Neural cell (in vitro differentiated cells): ENCODE measurements at regions not wholly inside any gene's neighbourhood (a gene's known extent, or its start where the extent isn't known, plus 50 kb on each side); places are given as distances from the start of the nearest gene placed in this dataset.

Experiments used
- H2AFZ ChIP-seq: fragments of 200-600, 300-800 bp; sonication (generic), shearing (Covaris generic); 2 replicates; pipeline ENCODE4 v1.6.0; 2014; ENCODE audit warnings: low read depth, mild to moderate bottlenecking, antibody characterized with exemption, low read length, moderate library complexity
- H3F3A ChIP-seq: fragments of 200-600 bp; shearing (Covaris generic); 2 replicates; pipeline ENCODE4 v1.6.1; 2016; ENCODE audit warnings: mild to moderate bottlenecking, moderate library complexity, mixed read lengths, antibody characterized with exemption, low read length; ENCODE audit not compliant: insufficient read depth, poor library complexity, severe bottlenecking
- H3K27ac ChIP-seq: fragments of 200-600, 300-800 bp; sonication (generic), shearing (Covaris generic); 2 replicates; pipeline ENCODE4 v1.5.1; 2014; ENCODE audit warnings: mild to moderate bottlenecking, low read length, moderate library complexity
- H3K27me3 ChIP-seq: fragments of 300-800, 200-600 bp; sonication (generic), shearing (Covaris generic); 2 replicates; pipeline ENCODE4 v1.6.0; 2014; ENCODE audit warnings: mild to moderate bottlenecking, low read depth, low read length, moderate library complexity; ENCODE audit not compliant: insufficient read depth
- H3K36me3 ChIP-seq: fragments of 300-800, 200-600 bp; sonication (generic), shearing (Covaris generic); 2 replicates; pipeline ENCODE4 v1.5.1; 2014; ENCODE audit warnings: mild to moderate bottlenecking, antibody characterized with exemption, low read length, moderate library complexity; ENCODE audit not compliant: insufficient read depth
- H3K4me2 ChIP-seq: fragments of 300-800, 200-600 bp; sonication (generic), shearing (Covaris generic); 2 replicates; pipeline ENCODE4 v1.6.0; 2014; ENCODE audit warnings: mild to moderate bottlenecking, low read length
- H3K4me3 ChIP-seq: fragments of 300-800, 200-600 bp; sonication (generic), shearing (Covaris generic); 2 replicates; pipeline ENCODE4 v1.5.1; 2014; ENCODE audit warnings: mild to moderate bottlenecking, low read length, moderate library complexity
- H3K79me2 ChIP-seq: fragments of 200-600 bp; shearing (Covaris generic); replicated peaks from 2 replicates; pipeline ENCODE4 v1.6.0; 2014; ENCODE audit warnings: mild to moderate bottlenecking, low read length, moderate library complexity; ENCODE audit not compliant: insufficient read depth
- H3K9ac ChIP-seq: fragments of 300-800, 200-600 bp; sonication (generic), shearing (Covaris generic); 2 replicates; pipeline ENCODE4 v1.6.1; 2016; ENCODE audit warnings: mild to moderate bottlenecking, low read length, mixed read lengths
- H3K9me2 ChIP-seq: fragments of 200-600 bp; shearing (Covaris generic); 2 replicates; pipeline ENCODE4 v1.6.1; 2016; ENCODE audit warnings: mild to moderate bottlenecking, low read length, mixed read lengths; ENCODE audit not compliant: insufficient read depth
- H3K9me3 ChIP-seq: fragments of 200-600, 300-800 bp; sonication (generic), shearing (Covaris generic); 2 replicates; pipeline ENCODE4 v1.6.1; 2016; ENCODE audit warnings: mild to moderate bottlenecking, mixed run types, low read length, moderate library complexity, mixed read lengths
- H4K20me1 ChIP-seq: fragments of 200-600 bp; shearing (Covaris generic); 2 replicates; pipeline ENCODE4 v1.6.1; 2016; ENCODE audit warnings: mild to moderate bottlenecking, mixed run types; ENCODE audit not compliant: insufficient read depth
- CTCF ChIP-seq: fragments of 450-650 bp; IDR thresholded peaks from 2 replicates; pipeline ENCODE4 v1.5.1; 2014; ENCODE audit warnings: antibody characterized with exemption, mild to moderate bottlenecking, moderate library complexity; ENCODE audit not compliant: poor library complexity, severe bottlenecking
- EP300 ChIP-seq: fragments of 450-650 bp; conservative IDR thresholded peaks from 2 replicates; pipeline ENCODE4 v1.6.1; 2014; ENCODE audit warnings: antibody characterized with exemption, mild to moderate bottlenecking, moderate library complexity; ENCODE audit not compliant: poor library complexity, severe bottlenecking
- EZH2 ChIP-seq: fragments of 200-600, 300-800 bp; shearing (Covaris generic), sonication (generic); IDR thresholded peaks from 2 replicates; pipeline ENCODE4 v1.6.1; 2014; ENCODE audit warnings: antibody characterized with exemption, low read length, borderline replicate concordance, mild to moderate bottlenecking; ENCODE audit not compliant: insufficient read depth, poor library complexity, severe bottlenecking
- MXI1 ChIP-seq: fragments of 450-650 bp; conservative IDR thresholded peaks from 2 replicates; pipeline ENCODE4 v1.6.1; 2014; ENCODE audit warnings: antibody characterized with exemption, mild to moderate bottlenecking; ENCODE audit not compliant: poor library complexity, severe bottlenecking
- POLR2AphosphoS5 ChIP-seq: IDR thresholded peaks from 2 replicates; pipeline ENCODE4 v1.6.1; 2012
- RAD21 ChIP-seq: fragments of 450-650 bp; conservative IDR thresholded peaks from 2 replicates; pipeline ENCODE4 v1.6.1; 2014; ENCODE audit warnings: antibody characterized with exemption, mild to moderate bottlenecking, moderate library complexity
- REST ChIP-seq: IDR thresholded peaks from 2 replicates; pipeline ENCODE4 v1.6.1; 2012; ENCODE audit warnings: borderline replicate concordance
- TAF1 ChIP-seq: IDR thresholded peaks from 2 replicates; pipeline ENCODE4 v1.6.1; 2012; ENCODE audit warnings: low read depth

DNA sequence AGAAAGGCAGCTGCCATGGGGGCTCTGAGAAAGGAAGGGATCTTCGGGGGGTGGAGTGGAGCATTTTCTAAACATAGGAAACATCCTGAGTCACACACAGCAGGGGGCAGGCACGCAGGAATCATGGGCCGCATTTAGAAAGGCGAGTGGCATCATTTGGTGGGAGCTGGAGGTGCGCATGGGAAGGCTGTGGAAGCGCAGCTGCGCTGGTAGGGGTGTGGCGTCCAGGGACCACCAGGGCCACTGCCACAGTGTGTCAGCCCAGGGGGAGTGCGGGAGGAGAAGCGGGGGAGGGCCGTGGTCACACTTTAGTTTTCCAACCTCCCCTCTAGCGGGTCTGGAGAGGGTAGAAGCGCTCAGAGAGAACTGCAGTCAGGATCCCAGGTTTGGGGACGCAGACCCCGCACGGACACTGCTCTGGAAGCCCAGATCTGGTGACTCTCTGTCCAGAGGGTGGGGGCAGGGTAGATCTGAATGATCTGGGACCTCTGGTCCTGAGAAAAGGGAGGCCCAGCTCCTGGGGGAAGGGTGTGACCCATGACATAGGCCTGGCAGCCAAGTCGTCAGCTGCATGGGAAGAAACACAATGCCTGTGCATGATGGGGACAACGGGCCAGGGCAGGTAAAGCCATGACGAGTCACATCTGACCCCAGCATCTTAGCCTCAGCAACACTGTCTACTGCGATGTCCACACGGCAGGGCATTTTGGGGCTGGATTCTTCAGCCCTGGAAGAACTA, 88.0 kb upstream of the IQSEC1 start:
- no peak overlapping the region for H2AFZ ChIP-seq
- H3K4me2 ChIP-seq = no peak overlapping the region
- no peak overlapping the region for H3K9ac ChIP-seq
- H3K9me2 ChIP-seq = no peaks in the 10 kb centered on the region
- peaks cover 4% of the 10 kb centered on the region for H3K9me3 ChIP-seq
- no peaks in the 10 kb centered on the region for H3K27me3 ChIP-seq
- H3K27ac ChIP-seq = no peak overlapping the region
- H3K36me3 ChIP-seq = no peaks in the 10 kb centered on the region
- no peak overlapping the region for H3K4me3 ChIP-seq
- TF ChIP-seq CTCF = peak; percentile 28
- no peak for TF ChIP-seq POLR2AphosphoS5
- no peak for TF ChIP-seq TAF1
- no peaks in the 10 kb centered on the region for H3K79me2 ChIP-seq
- H3F3A ChIP-seq = no peaks in the 10 kb centered on the region
- no peaks in the 10 kb centered on the region for H4K20me1 ChIP-seq

- Histone ChIP-seq H3K36me3 (no peaks in the 10 kb centered on the region), H3F3A (no peaks in the 10 kb centered on the region), H3K27me3 (no peaks in the 10 kb centered on the region), H3K79me2 (no peaks in the 10 kb centered on the region), H3K27ac (no peak overlapping the region), H3K4me2 (no peak overlapping the region), H4K20me1 (no peaks in the 10 kb centered on the region), H3K9me3 (peaks cover 6% of the 10 kb centered on the region), H3K9ac (no peak overlapping the region), H3K4me3 (no peak overlapping the region), H3K9me2 (no peaks in the 10 kb centered on the region), H2AFZ (no peak overlapping the region)
- TF ChIP-seq RAD21 (no peak), TAF1 (no peak), REST (no peak), EP300 (no peak), MXI1 (no peak), CTCF (no peak), POLR2AphosphoS5 (no peak), EZH2 (no peak)
Measured at GRCh38 chr3:13160619-13161018, 87.4 kb upstream of the IQSEC1 start.
